DMS 273 (cell line): ENCODE measurements at regions not wholly inside any gene's neighbourhood (a gene's known extent, or its start where the extent isn't known, plus 50 kb on each side); places are given as distances from the start of the nearest gene placed in this dataset.
A peak's percentile ranks its signal among the peaks of the same experiment; 100 is the strongest.
"Not testable (repeated sequence)": the region's sequence is repeated elsewhere in the genome, so short reads cannot be mapped to it uniquely, and the experiment has no call there.

Source experiments
- DNase-seq: peaks from one replicate; lab custom pipeline; 2025; ENCODE audit not compliant: unreplicated experiment; lab: John Stamatoyannopoulos, UW

DNA sequence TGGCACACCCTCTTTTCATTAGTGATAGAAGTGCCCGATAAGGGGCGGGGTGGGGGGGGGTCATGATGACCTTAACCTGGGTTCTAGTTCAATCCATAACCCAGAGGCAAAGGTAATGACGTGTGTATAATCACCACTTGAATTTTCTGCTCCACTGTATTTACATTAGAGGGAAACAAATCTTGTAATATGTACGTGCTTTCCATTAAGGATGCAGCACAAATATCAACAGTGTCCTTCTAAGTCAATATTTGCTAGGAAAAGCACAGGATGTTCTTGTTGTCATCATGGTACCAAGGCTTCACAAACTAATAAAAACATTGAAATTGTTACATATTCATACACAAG lies 121.2 kb upstream of the SLC38A2 start:
- DNase-seq = no peak

- no peak for DNase-seq
Measured at GRCh38 chr12:46493150-46493833, 120.7 kb upstream of the SLC38A2 start.

DNA sequence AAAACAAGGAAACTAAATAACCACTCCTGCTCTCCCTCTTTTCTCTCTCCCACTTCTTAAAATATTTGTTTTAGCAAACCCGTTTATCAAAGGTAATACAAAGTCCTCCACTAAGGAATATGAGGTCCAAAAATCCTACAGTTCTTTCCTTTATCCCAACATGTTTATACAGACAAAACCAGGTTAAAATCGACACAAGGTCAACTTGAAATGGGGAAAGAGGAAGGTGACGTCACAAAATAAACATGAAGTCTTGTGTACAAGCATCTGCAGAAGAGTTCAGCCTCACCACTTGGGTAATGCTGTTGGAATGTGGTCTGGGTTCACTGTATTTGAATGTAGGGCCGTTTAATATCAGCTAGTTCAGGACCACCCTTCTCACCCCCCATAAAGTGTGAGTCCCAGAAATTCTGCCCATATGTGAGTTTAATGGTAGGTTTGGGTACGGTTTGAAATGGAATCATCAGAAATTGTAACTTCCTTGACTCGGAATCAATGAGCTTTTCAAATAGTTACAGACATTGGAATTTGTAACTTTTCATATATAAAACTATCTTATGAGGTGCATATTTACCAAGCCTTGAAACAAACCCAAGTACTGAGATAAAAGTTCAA lies 120.0 kb upstream of the SLC38A2 start:
- no peak for DNase-seq

DNA sequence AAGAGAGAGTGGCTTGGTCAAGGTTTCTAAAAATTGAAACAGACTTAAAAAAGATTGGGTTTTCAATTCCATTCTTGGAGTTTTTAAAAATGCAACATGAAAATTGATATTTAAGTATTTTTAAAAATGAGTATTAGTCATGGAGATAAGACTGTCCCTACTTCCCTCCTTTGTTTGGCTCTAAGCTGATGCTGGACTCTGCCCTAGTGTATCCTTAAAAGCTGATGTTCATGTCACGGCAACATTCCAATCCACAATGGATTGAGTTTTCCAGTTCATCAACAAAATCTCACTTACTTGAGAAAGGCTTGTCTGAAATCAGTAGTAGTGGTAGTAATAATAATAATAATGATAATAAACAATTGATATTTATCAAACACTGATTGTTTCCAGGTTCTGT lies 119.0 kb upstream of the SLC38A2 start:
- no peak for DNase-seq

DNA sequence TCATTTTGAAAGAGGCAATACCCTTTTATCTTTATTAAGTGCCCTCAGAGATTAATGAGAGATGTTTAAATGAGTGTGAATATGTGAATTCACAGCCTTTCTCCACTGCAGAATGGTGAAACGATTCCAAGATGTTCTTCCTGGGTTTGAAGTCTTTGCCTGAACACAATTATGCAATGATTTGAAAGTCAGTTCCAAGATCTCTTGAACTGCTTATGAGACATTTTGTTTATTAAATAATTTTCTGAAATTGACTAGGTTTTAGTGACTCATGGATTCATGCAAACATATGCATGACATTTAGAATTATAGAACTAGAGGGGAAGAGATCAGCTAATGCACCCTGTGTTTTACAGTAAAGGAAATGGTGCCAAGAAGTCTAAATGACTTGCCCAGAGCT lies 118.1 kb upstream of the SLC38A2 start:
- DNase-seq = no peak

DNA sequence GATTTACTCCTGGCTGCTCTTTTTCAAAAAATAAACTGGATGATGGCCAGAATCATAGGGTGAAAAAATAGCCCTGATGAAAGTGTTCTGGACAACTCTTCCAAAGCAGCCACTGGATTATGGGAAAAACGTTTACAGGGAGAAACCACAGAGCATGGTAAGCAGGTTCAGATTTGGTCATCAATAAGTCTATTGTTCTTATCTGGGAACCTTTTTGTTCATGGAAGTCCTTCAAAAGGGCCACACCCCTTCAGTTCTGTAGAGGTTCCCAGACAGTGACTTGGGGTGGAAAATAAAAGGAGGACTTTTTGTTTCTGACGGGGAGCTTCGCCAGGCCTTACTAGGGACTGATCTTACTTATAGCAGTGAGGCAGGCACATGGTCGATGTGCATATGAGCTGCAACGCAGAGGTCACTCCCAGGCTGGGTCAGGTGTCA lies 117.4 kb upstream of the SLC38A2 start:
- no peak for DNase-seq

- DNase-seq = no peak
Measured at GRCh38 chr12:46487567-46488131, 115.1 kb upstream of the SLC38A2 start.

- no peak for DNase-seq
Measured at GRCh38 chr12:46486588-46486987, 114.0 kb upstream of the SLC38A2 start.

GRCh38 chr12:46485853-46486252 lies 113.3 kb upstream of the SLC38A2 start:
- no peak for DNase-seq

- no peak for DNase-seq
Measured at GRCh38 chr12:46484396-46485061, 112.0 kb upstream of the SLC38A2 start.

DNA sequence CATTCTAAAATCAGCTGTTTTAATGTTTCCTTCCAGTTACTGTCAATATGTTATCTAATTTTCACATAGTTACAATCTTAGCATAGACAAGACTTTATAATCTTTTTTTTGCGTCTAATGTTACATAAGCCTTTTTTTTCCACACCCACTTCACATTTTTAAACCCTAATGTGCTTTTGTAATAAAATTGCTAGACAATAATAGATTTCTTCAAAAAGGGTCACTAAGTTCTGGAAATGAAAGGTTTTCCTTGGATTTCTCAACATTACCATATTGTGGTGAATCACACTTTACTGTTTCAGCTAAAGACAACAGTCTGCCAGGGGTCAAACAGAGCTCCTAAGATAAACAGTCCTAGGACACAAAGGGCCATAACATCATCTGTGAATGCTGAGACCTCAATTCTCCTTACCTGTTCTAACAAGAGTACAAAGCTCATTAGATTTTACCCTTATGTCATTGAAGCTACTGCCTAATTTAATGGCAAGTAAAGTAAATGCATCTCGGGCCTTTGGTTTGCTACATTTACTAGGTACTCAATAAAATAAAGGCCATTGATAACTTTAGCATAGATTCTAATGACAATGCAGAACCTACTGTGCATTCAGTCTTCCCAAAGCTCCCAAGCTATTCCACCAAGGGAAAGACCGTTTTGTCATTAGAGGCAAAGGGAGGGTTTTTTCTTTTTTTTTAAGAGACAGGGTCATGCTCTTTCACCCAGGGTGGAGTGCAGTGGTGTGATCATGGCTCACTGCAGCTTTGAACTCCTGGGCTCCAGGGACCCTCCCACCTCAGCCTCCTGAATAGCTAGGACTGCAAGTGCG lies 111.2 kb upstream of the SLC38A2 start:
- no peak for DNase-seq

DNA sequence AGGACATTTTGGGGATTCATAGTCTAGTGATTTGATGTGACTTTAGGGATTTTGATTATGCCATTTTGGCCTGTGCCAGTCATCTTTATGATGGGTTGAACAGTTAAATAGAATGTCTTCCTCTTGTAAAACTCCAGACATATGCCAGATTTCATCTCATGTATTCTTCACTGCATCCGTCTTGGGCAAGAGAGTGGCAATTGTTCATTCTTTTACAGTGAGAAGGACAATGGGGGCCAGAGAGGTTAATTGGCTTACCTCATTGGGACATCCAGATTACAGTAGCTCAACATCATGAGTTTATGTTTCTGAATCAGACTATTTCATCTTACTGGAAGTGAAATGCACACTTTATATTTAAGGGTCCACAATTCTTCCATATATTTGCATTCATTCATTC lies 108.2 kb upstream of the SLC38A2 start:
- DNase-seq = no peak

DNA sequence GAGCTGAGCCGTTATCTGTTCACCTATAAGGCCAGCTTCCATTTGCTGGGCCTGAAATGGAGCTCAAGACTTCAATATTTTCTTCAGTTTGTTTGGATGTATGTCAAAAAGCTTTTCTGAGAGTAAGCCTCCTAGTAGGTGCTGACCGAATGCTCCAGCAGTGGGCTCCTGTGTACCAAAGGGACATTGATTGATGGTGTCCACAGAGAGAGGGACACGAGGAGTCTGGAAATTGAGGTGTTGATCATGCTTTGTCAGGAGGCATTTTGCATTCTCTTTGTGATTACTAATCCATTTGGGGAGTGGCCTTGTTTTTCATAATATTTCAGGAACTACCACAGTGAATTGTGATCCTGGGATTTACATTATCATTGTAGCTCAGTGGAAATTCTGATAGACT lies 107.7 kb upstream of the SLC38A2 start:
- no peak for DNase-seq

- DNase-seq = no peak
Measured at GRCh38 chr12:46478123-46478522, 105.5 kb upstream of the SLC38A2 start.

DNA sequence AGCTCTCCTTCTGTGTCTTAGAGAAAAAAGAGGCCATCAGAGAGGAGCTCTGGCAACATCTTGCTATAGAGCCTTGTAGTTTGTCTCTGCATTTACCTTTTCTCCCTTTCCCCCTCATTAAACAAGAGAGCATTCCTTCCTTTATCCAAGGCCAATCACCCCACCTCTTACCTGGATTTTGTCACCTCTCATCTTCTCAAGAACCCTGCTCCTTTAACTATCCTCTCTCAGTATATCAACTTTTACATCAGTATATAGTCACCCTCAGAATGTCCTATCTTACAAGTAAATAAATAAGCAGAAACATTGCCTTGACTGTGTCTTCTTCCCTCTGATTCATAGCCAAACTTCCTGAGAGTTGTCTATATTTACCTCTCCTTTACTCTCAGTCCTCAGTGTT lies 105.0 kb upstream of the SLC38A2 start:
- DNase-seq = no peak

- no peak for DNase-seq
Measured at GRCh38 chr12:46475972-46476645, 103.5 kb upstream of the SLC38A2 start.

- DNase-seq = not testable (repeated sequence)
Measured at GRCh38 chr12:46474385-46474784, 101.8 kb upstream of the SLC38A2 start.

- peak; percentile 30 for DNase-seq
Measured at GRCh38 chr12:46473634-46474329, 101.2 kb upstream of the SLC38A2 start.

DNA sequence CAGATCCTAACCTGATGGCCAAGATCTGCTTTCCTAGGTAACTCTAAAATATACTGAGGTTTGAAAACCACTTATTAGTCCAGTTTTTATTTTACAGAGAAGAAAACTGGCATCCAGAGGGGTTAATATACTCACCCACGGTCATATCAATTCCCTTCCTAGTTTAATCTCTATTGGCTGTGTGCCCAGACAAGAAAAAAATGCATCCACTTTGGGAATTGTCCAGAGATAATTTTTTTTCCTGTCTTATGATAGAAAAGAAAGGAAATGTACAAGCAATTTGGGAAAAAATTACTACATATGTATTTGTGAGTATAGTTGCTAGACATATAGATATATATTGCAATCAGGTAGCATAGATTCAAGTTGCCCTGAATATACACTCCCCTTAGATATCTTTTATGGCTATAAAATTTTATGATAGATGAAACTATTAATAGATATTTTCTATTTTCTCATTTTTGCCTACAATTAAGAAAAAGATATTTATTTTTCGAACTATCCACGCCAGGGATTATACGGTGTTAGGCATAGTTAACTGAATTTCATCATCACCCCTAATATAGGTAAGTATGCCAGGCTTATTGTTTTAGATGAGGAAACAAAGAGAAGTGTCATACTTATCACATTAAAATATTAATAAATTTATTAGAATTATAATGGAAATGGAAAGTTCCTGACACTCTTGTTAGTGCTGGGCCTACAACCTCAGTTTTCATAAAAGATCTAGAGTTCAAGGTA lies 100.5 kb upstream of the SLC38A2 start:
- peak; percentile 49 for DNase-seq
